Choroid plexus epithelial cell (primary cell): ENCODE measurements at regions not wholly inside any gene's neighbourhood (a gene's known extent, or its start where the extent isn't known, plus 50 kb on each side); places are given as distances from the start of the nearest gene placed in this dataset.
A peak's percentile ranks its signal among the peaks of the same experiment; 100 is the strongest.

Experiments used
- DNase-seq: peaks from one replicate; pipeline ENCODE4 v3.0.0-alpha.2; 2010; ENCODE audit warnings: low read depth
- H3K4me3 ChIP-seq: 2 replicates; pipeline ENCODE4 v1.5.1; 2011; ENCODE audit warnings: low read depth, mild to moderate bottlenecking, control low read depth, low read length, moderate library complexity
- TF ChIP-seq, protein P1 (sequence below): conservative IDR thresholded peaks from 2 replicates; pipeline ENCODE4 v1.5.1; 2011; ENCODE audit warnings: low read depth, mild to moderate bottlenecking, control low read depth, inconsistent platforms, low read length, moderate library complexity

DNA sequence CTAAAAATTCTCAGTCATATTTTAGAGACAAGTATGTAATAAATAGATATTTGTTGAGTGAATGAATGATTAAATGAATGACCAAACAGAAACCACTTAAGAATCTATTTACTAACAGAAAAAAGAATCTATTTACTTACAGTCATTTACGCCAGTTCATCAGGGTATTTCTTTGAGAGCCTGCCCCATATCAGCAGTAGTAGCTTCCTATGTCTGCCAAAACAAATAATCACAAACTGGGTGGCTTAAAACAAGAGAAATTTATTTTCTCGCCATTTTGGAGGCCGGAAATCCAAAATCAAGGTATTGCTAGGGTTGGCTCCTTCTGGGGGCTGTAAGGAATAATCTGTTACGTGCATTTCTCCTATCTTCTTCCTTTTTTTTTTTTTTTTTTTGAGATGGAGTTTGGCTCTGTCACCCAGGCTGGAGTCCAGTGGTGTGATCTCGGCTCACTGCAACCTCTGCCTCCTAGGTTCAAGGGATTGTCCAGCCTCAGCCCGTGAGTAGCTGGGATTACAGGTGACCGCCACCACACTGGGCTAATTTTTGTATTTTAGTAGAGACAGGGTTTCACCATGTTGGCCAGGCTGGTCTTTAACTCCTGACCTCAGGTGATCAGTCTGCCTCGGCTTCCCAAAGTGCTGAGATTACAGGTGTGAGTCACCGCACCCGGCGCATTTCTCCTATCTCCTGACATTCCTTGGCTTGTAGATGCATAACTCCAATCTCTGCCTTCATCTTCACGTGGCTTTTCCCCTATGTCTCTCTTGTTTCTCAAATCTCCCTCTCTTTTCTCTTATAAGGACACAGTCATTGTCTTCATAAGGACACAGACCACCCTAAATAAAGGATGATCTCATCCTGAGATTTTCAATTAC, 65.2 kb upstream of the SPPL2A start:
- TF ChIP-seq, protein P1, sequence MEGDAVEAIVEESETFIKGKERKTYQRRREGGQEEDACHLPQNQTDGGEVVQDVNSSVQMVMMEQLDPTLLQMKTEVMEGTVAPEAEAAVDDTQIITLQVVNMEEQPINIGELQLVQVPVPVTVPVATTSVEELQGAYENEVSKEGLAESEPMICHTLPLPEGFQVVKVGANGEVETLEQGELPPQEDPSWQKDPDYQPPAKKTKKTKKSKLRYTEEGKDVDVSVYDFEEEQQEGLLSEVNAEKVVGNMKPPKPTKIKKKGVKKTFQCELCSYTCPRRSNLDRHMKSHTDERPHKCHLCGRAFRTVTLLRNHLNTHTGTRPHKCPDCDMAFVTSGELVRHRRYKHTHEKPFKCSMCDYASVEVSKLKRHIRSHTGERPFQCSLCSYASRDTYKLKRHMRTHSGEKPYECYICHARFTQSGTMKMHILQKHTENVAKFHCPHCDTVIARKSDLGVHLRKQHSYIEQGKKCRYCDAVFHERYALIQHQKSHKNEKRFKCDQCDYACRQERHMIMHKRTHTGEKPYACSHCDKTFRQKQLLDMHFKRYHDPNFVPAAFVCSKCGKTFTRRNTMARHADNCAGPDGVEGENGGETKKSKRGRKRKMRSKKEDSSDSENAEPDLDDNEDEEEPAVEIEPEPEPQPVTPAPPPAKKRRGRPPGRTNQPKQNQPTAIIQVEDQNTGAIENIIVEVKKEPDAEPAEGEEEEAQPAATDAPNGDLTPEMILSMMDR = no peak
- no peak overlapping the region for H3K4me3 ChIP-seq
- no peak for DNase-seq

GRCh38 chr15:50828610-50829206, 63.2 kb upstream of the SPPL2A start:
- H3K4me3 ChIP-seq = no peak overlapping the region
- peak; percentile 93 for DNase-seq
- TF ChIP-seq, protein P1 = no peak

- TF ChIP-seq, protein P1 = no peak
- DNase-seq = no peak
- no peak overlapping the region for H3K4me3 ChIP-seq
Measured at GRCh38 chr15:50825946-50826345, 60.4 kb upstream of the SPPL2A start.

DNA sequence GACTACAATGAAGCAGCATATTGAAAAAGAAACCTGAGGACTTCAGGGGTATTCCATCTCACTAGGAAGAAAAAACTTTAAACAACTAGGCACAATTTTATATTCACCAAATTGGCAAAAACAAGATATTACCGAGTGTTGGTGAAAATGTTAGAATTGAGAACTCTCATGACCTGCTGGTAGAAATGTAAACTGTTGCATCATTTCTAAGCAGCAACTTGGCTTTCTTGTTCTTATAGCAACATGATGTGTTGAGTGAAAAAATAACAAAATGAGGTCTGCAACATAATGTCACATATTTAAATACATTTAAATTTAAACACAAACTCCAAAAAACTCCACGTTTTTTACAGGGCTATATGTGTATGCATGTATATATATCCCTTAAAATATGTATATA, 59.0 kb upstream of the SPPL2A start:
- no peak overlapping the region for H3K4me3 ChIP-seq
- TF ChIP-seq, protein P1 = no peak
- peak; percentile 44 for DNase-seq

GRCh38 chr15:50823281-50823680, 57.8 kb upstream of the SPPL2A start:
- no peak for DNase-seq
- TF ChIP-seq, protein P1 = no peak
- H3K4me3 ChIP-seq = no peak overlapping the region

DNA sequence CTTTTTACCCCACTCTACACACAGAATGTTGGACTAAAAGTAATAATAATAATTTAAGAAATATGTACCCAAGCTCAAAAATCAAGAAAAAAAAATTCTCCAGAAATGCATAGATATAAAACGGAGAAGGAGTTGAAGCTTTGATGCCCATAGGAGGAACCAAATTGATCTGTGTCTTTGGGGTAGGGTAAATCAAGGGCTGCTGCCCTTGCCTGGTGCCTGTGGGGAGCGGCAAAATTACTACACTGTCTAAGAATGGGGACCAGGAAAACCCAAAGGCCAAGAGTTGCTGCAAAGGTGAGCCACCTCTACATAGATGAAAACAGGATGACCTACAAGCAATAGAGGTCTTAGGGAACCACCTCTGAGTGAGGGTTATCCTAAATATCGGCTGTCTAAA, 56.0 kb upstream of the SPPL2A start:
- DNase-seq = no peak

More for the DNA sequence above, 56.0 kb upstream of the SPPL2A start:
- TF ChIP-seq, protein P1 = no peak
- H3K4me3 ChIP-seq = no peak overlapping the region
